HUES6 (cell line): ENCODE measurements at regions not wholly inside any gene's neighbourhood (a gene's known extent, or its start where the extent isn't known, plus 50 kb on each side); places are given as distances from the start of the nearest gene placed in this dataset.

Experiments
- H3K27ac ChIP-seq: 2 replicates; pipeline ENCODE4 v1.7.0; 2013; ENCODE audit warnings: low read depth, mild to moderate bottlenecking, low read length, inconsistent platforms
- H3K27me3 ChIP-seq: 2 replicates; pipeline ENCODE4 v1.6.1; 2013; ENCODE audit warnings: low read length; ENCODE audit not compliant: control insufficient read depth, insufficient read depth
- H3K36me3 ChIP-seq: 2 replicates; pipeline ENCODE4 v1.6.1; 2013; ENCODE audit warnings: low read length; ENCODE audit not compliant: control insufficient read depth, insufficient read depth
- H3K4me1 ChIP-seq: 2 replicates; pipeline ENCODE4 v1.6.1; 2013; ENCODE audit warnings: low read length; ENCODE audit not compliant: control insufficient read depth, insufficient read depth
- H3K4me3 ChIP-seq: 2 replicates; pipeline ENCODE4 v1.5.1; 2013; ENCODE audit warnings: low read depth, low read length
- H3K9ac ChIP-seq: one replicate; pipeline ENCODE4 v1.6.1; 2013; ENCODE audit warnings: mild to moderate bottlenecking, low read length
- H3K9me3 ChIP-seq: 2 replicates; pipeline ENCODE4 v1.6.1; 2013; ENCODE audit warnings: low read depth, low read length; ENCODE audit not compliant: control insufficient read depth, insufficient read depth

GRCh38 chr5:8050616-8051175 lies 181.7 kb downstream of the MTRR start:
- no peaks in the 10 kb centered on the region for H3K9me3 ChIP-seq
- no peak overlapping the region for H3K9ac ChIP-seq
- H3K4me1 ChIP-seq, result peaks cover 14% of the 10 kb centered on the region
- no peaks in the 10 kb centered on the region for H3K36me3 ChIP-seq
- no peaks in the 10 kb centered on the region for H3K27me3 ChIP-seq
- H3K4me3 ChIP-seq, result no peak overlapping the region
- H3K27ac ChIP-seq, result no peak overlapping the region

GRCh38 chr5:8053270-8053669 lies 184.3 kb downstream of the MTRR start:
- H3K9ac ChIP-seq, result no peak overlapping the region
- no peaks in the 10 kb centered on the region for H3K36me3 ChIP-seq
- no peaks in the 10 kb centered on the region for H3K9me3 ChIP-seq
- H3K4me3 ChIP-seq, result no peak overlapping the region
- H3K27ac ChIP-seq, result no peak overlapping the region
- no peaks in the 10 kb centered on the region for H3K4me1 ChIP-seq
- no peaks in the 10 kb centered on the region for H3K27me3 ChIP-seq

- Histone ChIP-seq H3K9ac (no peak overlapping the region), H3K9me3 (no peaks in the 10 kb centered on the region), H3K4me3 (no peak overlapping the region), H3K27ac (no peak overlapping the region), H3K27me3 (no peaks in the 10 kb centered on the region), H3K36me3 (no peaks in the 10 kb centered on the region), H3K4me1 (peaks cover 19% of the 10 kb centered on the region)
Measured at GRCh38 chr5:8057769-8058168, 188.8 kb downstream of the MTRR start.

GRCh38 chr5:8058616-8059190 lies 189.8 kb downstream of the MTRR start:
- Histone ChIP-seq H3K9me3 (no peaks in the 10 kb centered on the region), H3K4me3 (no peak overlapping the region), H3K4me1 (peaks cover 19% of the 10 kb centered on the region), H3K27me3 (no peaks in the 10 kb centered on the region), H3K9ac (no peak overlapping the region), H3K27ac (no peak overlapping the region), H3K36me3 (no peaks in the 10 kb centered on the region)

GRCh38 chr5:8059337-8059736 lies 190.4 kb downstream of the MTRR start:
- Histone ChIP-seq H3K27ac (no peak overlapping the region), H3K27me3 (no peaks in the 10 kb centered on the region), H3K36me3 (no peaks in the 10 kb centered on the region), H3K4me3 (no peak overlapping the region), H3K9ac (no peak overlapping the region), H3K4me1 (peaks cover 19% of the 10 kb centered on the region), H3K9me3 (no peaks in the 10 kb centered on the region)

- Histone ChIP-seq H3K4me1 (peaks cover 19% of the 10 kb centered on the region), H3K36me3 (no peaks in the 10 kb centered on the region), H3K4me3 (no peak overlapping the region), H3K9ac (no peak overlapping the region), H3K27me3 (no peaks in the 10 kb centered on the region), H3K27ac (no peak overlapping the region), H3K9me3 (no peaks in the 10 kb centered on the region)
Measured at GRCh38 chr5:8060235-8060952, 191.4 kb downstream of the MTRR start.

GRCh38 chr5:8060953-8061429 lies 192.0 kb downstream of the MTRR start:
- Histone ChIP-seq H3K27me3 (no peaks in the 10 kb centered on the region), H3K9me3 (no peaks in the 10 kb centered on the region), H3K4me3 (no peak overlapping the region), H3K27ac (no peak overlapping the region), H3K36me3 (no peaks in the 10 kb centered on the region), H3K9ac (no peak overlapping the region), H3K4me1 (peaks cover 19% of the 10 kb centered on the region)

- Histone ChIP-seq H3K4me1 (peaks cover 19% of the 10 kb centered on the region), H3K9me3 (no peaks in the 10 kb centered on the region), H3K4me3 (no peak overlapping the region), H3K9ac (no peak overlapping the region), H3K27me3 (no peaks in the 10 kb centered on the region), H3K36me3 (no peaks in the 10 kb centered on the region), H3K27ac (no peak overlapping the region)
Measured at GRCh38 chr5:8062521-8062920, 193.6 kb downstream of the MTRR start.

- Histone ChIP-seq H3K4me3 (no peak overlapping the region), H3K4me1 (no peaks in the 10 kb centered on the region), H3K27ac (no peak overlapping the region), H3K36me3 (no peaks in the 10 kb centered on the region), H3K9ac (no peak overlapping the region), H3K9me3 (no peaks in the 10 kb centered on the region), H3K27me3 (no peaks in the 10 kb centered on the region)
Measured at GRCh38 chr5:8068078-8068477, 199.1 kb downstream of the MTRR start.

- no peaks in the 10 kb centered on the region for H3K27me3 ChIP-seq
- H3K9me3 ChIP-seq, result no peaks in the 10 kb centered on the region
- H3K27ac ChIP-seq, result no peak overlapping the region
- no peaks in the 10 kb centered on the region for H3K36me3 ChIP-seq
- H3K4me1 ChIP-seq, result no peaks in the 10 kb centered on the region
- no peak overlapping the region for H3K9ac ChIP-seq
- H3K4me3 ChIP-seq, result no peak overlapping the region
Measured at GRCh38 chr5:8070138-8070537, 201.2 kb downstream of the MTRR start.

GRCh38 chr5:8079056-8079455 lies 210.1 kb downstream of the MTRR start:
- no peak overlapping the region for H3K4me3 ChIP-seq
- no peaks in the 10 kb centered on the region for H3K27me3 ChIP-seq
- no peak overlapping the region for H3K27ac ChIP-seq
- H3K9ac ChIP-seq, result no peak overlapping the region
- H3K36me3 ChIP-seq, result no peaks in the 10 kb centered on the region
- H3K4me1 ChIP-seq, result no peaks in the 10 kb centered on the region
- H3K9me3 ChIP-seq, result peaks cover 2% of the 10 kb centered on the region; the same call in 1 of the 2 replicates
